Endodermal cell (in vitro differentiated cells): ENCODE measurements at regions not wholly inside any gene's neighbourhood (a gene's known extent, or its start where the extent isn't known, plus 50 kb on each side); places are given as distances from the start of the nearest gene placed in this dataset.

Experiments
- DNase-seq: peaks from one replicate; pipeline ENCODE4 v3.0.0-alpha.2; 2017
- H3K27ac ChIP-seq: 2 replicates; pipeline ENCODE4 v1.5.1; 2013; ENCODE audit warnings: mild to moderate bottlenecking, low read depth, low read length, moderate library complexity
- H3K27me3 ChIP-seq: 2 replicates; pipeline ENCODE4 v1.6.1; 2013; ENCODE audit warnings: mild to moderate bottlenecking, low read length, moderate library complexity; ENCODE audit not compliant: insufficient read depth, control insufficient read depth, poor library complexity, severe bottlenecking
- H3K36me3 ChIP-seq: 2 replicates; pipeline ENCODE4 v1.7.0; 2013; ENCODE audit warnings: mild to moderate bottlenecking, low read length, moderate library complexity; ENCODE audit not compliant: control insufficient read depth, insufficient read depth
- H3K4me1 ChIP-seq: one replicate; pipeline ENCODE4 v1.7.0; 2013; ENCODE audit warnings: low read length; ENCODE audit not compliant: control insufficient read depth, insufficient read depth
- H3K4me3 ChIP-seq: 2 replicates; pipeline ENCODE4 v1.5.1; 2013; ENCODE audit warnings: mild to moderate bottlenecking, low read length, moderate library complexity
- H3K9ac ChIP-seq: 2 replicates; pipeline ENCODE4 v1.6.1; 2013; ENCODE audit warnings: mild to moderate bottlenecking, low read length, moderate library complexity; ENCODE audit not compliant: poor library complexity, severe bottlenecking; ENCODE audit errors: extremely low read depth
- H3K9me3 ChIP-seq: 2 replicates; pipeline ENCODE4 v1.6.1; 2013; ENCODE audit warnings: mild to moderate bottlenecking, low read length, moderate library complexity; ENCODE audit not compliant: control insufficient read depth
- H3K27ac Mint-ChIP-seq: 2 replicates; pipeline ENCODE4 v1.8.0; 2020; ENCODE audit warnings: mixed read lengths
- H3K27me3 Mint-ChIP-seq: 2 replicates; pipeline ENCODE4 v1.8.0; 2021; ENCODE audit warnings: mild to moderate bottlenecking, mixed read lengths; ENCODE audit not compliant: insufficient read depth
- H3K36me3 Mint-ChIP-seq: 2 replicates; pipeline ENCODE4 v1.8.0; 2020; ENCODE audit warnings: low read depth, mixed read lengths
- H3K4me1 Mint-ChIP-seq: 2 replicates; pipeline ENCODE4 v1.8.0; 2020; ENCODE audit warnings: mixed read lengths
- H3K4me3 Mint-ChIP-seq: 2 replicates; pipeline ENCODE4 v1.8.0; 2020; ENCODE audit warnings: mild to moderate bottlenecking, moderate library complexity, mixed read lengths
- H3K9me3 Mint-ChIP-seq: 2 replicates; pipeline ENCODE4 v1.8.0; 2020; ENCODE audit warnings: mild to moderate bottlenecking, mixed read lengths
- WGBS, 2 experiments: methylation state at CpG; one replicate each; pipeline versions ENCODE4 v1.1.5 to v1.1.7; 2013; ENCODE audit warnings: missing lambda C conversion rate in 2 of 2, mixed read lengths in 1 of 2; ENCODE audit not compliant: insufficient coverage in 1 of 2, insufficient read length in 1 of 2; 5-methylcytosine and 5-hydroxymethylcytosine counted together
- TF ChIP-seq, protein P1 (sequence below): fragments of 200-600 bp; sonication (generic); conservative IDR thresholded peaks from 2 replicates; pipeline ENCODE4 v1.5.0; 2021; ENCODE audit warnings: antibody characterized with exemption, mild to moderate bottlenecking

DNA sequence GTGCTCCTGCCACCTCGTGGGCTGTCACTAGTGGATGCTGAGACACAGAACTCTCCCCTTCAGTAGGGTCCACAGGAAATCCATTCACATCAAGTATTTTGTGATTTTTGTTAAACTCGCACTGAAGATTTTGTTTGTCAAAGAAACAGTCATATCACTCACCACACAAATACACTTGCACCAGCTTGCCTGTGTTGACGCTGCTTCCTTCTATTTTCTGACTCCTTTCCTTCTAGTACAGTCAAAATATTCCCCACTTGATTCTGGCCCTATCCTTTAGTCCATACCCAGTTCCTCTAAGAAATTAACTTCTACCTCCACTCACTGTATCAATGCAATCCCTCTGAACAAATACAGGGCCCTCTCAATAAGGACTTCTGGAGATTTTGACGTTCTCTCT, 213.2 kb upstream of the ARL4C start:
- Mint-ChIP-seq H3K4me1 (peaks cover 18% of the 10 kb centered on the region), H3K36me3 (no peaks in the 10 kb centered on the region), H3K27ac (no peak overlapping the region), H3K9me3 (no peaks in the 10 kb centered on the region), H3K4me3 (no peak overlapping the region), H3K27me3 (peaks cover 8% of the 10 kb centered on the region)
- Histone ChIP-seq H3K4me1 (no peaks in the 10 kb centered on the region), H3K4me3 (no peak overlapping the region), H3K27me3 (no peaks in the 10 kb centered on the region), H3K36me3 (no peaks in the 10 kb centered on the region), H3K9ac (no peak overlapping the region), H3K27ac (no peak overlapping the region), H3K9me3 (no peaks in the 10 kb centered on the region)
- no peak for DNase-seq
- 44 to 46% methylated on average over 4 of the region's 4 CpGs for WGBS, 2 experiments
- TF ChIP-seq, protein P1, sequence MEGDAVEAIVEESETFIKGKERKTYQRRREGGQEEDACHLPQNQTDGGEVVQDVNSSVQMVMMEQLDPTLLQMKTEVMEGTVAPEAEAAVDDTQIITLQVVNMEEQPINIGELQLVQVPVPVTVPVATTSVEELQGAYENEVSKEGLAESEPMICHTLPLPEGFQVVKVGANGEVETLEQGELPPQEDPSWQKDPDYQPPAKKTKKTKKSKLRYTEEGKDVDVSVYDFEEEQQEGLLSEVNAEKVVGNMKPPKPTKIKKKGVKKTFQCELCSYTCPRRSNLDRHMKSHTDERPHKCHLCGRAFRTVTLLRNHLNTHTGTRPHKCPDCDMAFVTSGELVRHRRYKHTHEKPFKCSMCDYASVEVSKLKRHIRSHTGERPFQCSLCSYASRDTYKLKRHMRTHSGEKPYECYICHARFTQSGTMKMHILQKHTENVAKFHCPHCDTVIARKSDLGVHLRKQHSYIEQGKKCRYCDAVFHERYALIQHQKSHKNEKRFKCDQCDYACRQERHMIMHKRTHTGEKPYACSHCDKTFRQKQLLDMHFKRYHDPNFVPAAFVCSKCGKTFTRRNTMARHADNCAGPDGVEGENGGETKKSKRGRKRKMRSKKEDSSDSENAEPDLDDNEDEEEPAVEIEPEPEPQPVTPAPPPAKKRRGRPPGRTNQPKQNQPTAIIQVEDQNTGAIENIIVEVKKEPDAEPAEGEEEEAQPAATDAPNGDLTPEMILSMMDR: no peak

DNA sequence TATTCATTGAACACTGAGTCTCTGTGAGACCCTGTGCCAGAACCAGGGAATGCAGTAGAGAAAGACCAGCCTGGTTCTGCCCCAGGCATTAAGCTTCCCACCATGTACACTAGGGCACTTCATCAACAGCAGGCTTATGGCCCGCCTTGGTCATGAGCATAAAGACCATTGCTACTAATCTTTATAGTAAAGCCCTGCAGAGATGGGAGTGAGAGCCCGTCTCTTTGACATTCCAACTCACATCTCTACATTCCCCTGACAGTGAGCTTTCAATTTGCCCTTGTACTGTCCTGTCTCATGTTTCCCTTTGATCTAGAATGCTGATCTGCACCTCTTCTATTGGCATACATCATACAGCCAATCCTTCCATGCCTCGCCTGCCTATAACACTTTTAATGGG, 211.8 kb upstream of the ARL4C start:
- H3K9me3 Mint-ChIP-seq: no peaks in the 10 kb centered on the region
- H3K27me3 Mint-ChIP-seq: peaks cover 8% of the 10 kb centered on the region
- no peak overlapping the region for H3K27ac ChIP-seq
- TF ChIP-seq, protein P1: no peak
- no peaks in the 10 kb centered on the region for H3K4me1 ChIP-seq
- H3K9ac ChIP-seq: no peak overlapping the region
- no peaks in the 10 kb centered on the region for H3K36me3 ChIP-seq
- no peaks in the 10 kb centered on the region for H3K9me3 ChIP-seq
- WGBS, 2 experiments: 90 to 91% methylated on average over 2 to 3 of the region's 3 CpGs
- peaks cover 18% of the 10 kb centered on the region for H3K4me1 Mint-ChIP-seq
- no peak overlapping the region for H3K27ac Mint-ChIP-seq
- DNase-seq: no peak
- no peak overlapping the region for H3K4me3 ChIP-seq
- no peaks in the 10 kb centered on the region for H3K27me3 ChIP-seq
- H3K4me3 Mint-ChIP-seq: no peak overlapping the region
- H3K36me3 Mint-ChIP-seq: no peaks in the 10 kb centered on the region

DNA sequence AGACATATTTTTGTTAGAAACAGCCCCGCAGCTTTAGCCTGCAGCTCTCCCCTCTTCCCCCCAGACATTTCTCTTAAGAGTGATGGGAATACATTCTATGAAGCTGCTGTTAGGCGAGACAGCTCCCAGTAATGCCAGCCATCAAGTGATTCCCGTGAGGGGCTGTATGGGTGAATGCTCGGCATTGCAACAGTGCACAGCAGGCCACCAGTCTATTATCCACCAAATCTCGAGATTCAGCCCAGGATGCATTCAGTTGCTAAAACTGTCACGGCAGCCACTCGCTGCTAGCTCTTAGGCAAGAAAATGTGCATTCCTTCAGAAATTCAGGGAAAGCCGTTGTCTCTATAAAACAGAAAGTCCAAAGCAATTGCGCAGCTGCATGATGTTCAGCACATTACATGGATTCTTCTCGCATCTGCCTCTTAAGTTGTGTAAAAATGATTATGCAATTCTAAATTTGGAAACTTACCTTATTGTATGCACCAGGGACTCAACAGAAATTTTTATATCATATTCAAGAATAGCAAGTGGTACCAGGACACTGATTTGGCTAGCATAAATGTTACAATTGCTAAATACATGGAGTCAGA, 211.3 kb upstream of the ARL4C start:
- Histone ChIP-seq H3K27ac (peak overlapping the region; percentile 68), H3K4me1 (no peaks in the 10 kb centered on the region), H3K4me3 (no peak overlapping the region), H3K9ac (no peak overlapping the region), H3K27me3 (no peaks in the 10 kb centered on the region), H3K36me3 (no peaks in the 10 kb centered on the region), H3K9me3 (no peaks in the 10 kb centered on the region)
- H3K4me1 Mint-ChIP-seq: peaks cover 20% of the 10 kb centered on the region
- peak; percentile 61 for DNase-seq
- H3K4me3 Mint-ChIP-seq: no peak overlapping the region
- no peak overlapping the region for H3K27ac Mint-ChIP-seq
- no peaks in the 10 kb centered on the region for H3K9me3 Mint-ChIP-seq
- TF ChIP-seq, protein P1: no peak
- peaks cover 8% of the 10 kb centered on the region for H3K27me3 Mint-ChIP-seq
- 38 to 54% methylated on average over 8 to 9 of the region's 10 CpGs for WGBS, 2 experiments
- H3K36me3 Mint-ChIP-seq: no peaks in the 10 kb centered on the region
